ENCODE measurements at regions not wholly inside any gene's neighbourhood (a gene's known extent, or its start where the extent isn't known, plus 50 kb on each side); places are given as distances from the start of the nearest gene placed in this dataset.
"Not testable (repeated sequence)": the region's sequence is repeated elsewhere in the genome, so short reads cannot be mapped to it uniquely, and the experiment has no call there.

DNA sequence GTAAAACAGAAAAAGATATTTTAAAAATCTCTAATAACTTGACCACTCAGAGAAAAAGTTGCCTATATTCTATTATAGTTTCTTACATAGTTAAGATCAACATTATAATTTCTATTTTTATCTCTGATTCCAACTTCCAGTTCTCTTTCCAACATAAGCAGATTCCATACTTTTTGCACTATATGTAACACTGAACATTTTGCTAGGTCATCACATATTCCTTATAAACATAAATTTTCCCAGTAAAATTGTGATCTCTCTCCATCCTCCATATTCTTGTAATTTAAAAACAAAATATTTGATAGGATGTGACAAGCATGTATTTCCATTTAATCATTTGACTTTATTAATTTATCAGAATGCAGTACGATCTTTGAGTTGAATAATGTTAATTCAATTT, 170.4 kb upstream of the THSD7A start:
- no peak for DNase-seq (ENCODE audit: low read depth, low spot score)

DNA sequence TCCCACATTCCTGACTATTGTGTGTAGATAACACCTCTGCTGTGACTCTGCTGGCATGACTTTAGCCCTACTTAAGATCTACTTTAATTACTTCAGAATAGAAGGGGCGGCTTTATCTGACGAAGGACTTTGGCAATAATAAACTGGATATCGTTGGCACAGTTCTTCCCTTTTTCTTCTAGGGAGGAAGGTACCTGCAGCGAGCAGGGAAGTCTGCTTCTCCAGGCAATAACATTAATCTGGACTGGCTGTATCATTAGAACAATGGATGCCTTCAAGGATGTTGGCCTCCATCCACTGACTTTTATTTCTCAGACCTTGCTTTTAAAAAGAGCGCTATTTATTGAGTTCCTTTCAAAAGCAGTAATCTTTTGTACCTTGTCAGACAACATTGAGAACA, 172.6 kb upstream of the THSD7A start:
- no peak for DNase-seq (ENCODE audit: low read depth, low spot score)

DNA sequence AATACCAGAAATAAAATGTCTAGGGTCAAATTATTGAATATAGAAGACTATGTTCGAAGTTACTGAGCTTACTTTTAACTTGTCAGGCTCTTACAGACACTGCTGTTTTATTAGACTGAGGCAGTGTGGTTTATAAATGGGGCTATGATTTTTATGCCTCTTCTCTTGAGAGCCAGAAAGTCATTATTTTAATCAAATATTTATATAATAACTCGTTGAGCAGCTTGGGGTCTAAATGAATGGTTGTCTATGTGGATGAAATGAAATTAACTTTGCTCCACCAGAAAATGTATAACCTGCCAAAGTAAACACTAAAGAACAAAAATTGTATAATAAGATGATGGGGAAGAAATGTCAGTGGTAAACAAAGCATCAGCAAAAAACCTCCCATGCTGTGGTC, 175.6 kb upstream of the THSD7A start:
- no peak for DNase-seq (ENCODE audit: low read depth, low spot score)

DNA sequence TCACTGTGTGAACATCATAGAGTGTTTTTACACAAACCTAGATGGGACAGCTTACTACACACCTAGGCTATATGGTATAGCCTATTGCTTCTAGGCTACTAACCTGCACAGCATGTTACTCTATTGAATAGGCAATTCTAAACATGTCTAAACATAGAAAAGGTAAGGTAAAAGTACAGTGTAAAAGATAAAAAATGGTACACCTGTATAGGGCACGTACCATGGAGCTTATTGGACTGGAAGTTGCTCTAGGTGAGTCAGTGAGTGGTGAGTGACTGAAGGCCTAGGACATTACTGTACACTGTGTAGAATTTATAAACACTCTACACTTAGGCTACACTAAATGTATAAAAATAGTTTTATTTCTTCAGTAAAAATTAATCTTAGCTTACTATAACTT, 182.0 kb upstream of the THSD7A start:
- DNase-seq (ENCODE audit: low read depth, low spot score) = no peak

DNA sequence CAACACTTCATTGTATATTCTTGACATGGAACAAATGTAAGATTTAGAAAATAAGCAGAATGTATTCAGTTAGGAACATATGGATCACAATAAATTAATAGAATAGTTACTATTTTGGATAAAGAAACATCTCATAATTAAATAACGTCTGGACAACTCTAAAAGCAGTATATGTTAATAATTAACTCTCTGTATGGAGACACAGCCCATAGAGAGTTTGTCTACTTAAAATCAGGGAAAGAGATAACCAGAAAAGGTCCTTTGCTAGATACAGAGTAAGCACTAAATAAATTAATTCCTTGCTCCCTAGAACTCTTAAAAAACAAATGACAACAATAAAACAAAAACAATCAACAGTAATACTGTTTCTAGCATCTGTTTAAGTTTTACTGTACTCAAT, 184.4 kb upstream of the THSD7A start:
- no peak for DNase-seq (ENCODE audit: low read depth, low spot score)

DNA sequence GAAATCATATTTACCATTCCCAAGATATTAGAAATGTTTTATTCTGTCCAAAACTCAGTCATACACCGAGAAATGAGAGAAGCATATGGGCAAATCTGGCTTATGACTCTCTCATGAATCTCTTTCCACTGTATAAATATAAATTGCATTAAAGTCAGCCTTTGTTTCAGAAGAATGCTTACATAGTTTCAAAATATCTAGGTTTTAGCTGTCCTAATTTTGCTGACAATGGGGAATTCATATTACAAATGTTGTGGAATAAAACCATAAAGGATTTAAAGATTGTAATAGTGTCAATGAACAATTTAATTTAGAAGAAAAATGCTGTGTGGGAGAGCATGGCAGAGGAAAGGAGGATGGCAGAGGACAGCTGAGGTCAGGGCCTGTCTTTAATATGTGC, 185.0 kb upstream of the THSD7A start:
- DNase-seq (ENCODE audit: low read depth, low spot score) = no peak

DNA sequence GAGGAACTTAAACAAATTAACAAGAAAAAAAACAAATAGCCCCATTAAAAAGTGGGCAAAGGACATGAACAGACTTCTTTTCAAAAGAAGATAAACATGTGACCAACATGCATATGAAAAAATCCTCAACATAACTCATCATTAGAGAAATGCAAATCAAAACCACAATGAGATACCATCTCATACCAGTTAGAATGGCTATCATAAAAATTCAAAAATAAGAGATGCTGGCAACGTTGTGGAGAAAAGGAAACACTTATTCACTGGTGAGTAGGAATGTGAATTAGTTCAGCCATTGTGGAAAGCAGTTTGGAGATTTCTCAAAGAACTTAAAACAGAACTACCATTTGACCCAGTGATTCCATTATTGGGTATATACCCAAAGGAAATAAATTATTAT, 189.1 kb upstream of the TMEM106B start:
- DNase-seq (ENCODE audit: low read depth, low spot score) = not testable (repeated sequence)

DNA sequence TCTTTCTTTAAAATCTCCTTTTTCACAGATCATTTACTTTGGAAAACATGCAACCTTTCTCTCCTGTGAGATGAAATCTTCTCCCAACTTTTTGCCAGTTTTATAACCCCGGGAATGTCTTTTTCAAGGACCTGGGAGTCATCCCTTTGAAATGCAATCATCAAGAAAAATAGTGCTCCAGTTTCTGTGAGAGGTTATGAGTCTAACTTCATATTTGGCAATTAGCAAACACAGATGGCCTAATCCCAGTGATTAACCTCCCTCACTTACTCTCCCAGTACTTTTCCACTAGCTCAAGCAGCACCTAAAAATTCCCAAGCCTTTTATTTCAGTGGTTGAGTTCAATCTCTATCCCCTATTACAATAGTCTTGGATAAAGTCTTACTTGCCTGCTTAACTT, 185.8 kb upstream of the TMEM106B start:
- no peak for DNase-seq (ENCODE audit: low read depth, low spot score)

DNA sequence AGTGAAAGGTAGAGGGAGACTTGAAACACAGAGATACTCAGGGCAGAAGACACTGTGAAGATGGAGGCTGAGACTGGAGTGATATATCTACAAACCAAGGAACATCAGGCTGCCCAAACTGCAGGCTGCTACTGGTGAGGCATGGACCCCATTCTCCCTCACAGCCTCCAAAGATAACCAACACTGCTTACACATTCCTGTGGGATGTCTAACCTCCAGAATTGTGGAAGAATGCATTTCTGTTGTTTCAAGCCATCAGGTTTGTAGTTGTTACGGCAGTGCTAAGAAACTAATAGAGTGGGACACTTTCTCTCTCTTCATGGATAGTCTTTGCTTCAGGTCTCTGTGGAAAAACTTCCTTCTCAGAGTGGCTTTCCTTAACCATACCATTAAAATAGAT, 182.6 kb upstream of the TMEM106B start:
- no peak for DNase-seq (ENCODE audit: low read depth, low spot score)

DNA sequence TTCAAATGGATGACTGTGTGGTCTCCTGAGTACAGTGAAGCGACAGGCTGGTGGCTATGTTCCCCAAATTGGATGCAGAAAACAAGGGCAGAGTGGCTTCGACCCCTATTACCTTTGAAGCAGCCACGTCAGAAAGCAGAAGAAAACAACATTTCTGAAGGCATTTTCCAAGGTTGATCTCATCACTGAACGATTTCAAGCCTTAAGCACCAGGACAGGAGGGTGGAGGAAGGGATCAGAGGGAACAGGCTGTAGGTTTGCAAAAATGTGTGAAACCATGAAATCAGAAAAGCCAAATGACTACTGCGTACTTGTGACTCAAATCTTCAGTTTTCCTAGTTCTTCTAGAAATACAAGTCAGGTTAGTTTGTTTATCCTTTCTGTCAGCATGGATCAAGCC, 181.0 kb upstream of the TMEM106B start:
- DNase-seq (ENCODE audit: low read depth, low spot score) = no peak

DNA sequence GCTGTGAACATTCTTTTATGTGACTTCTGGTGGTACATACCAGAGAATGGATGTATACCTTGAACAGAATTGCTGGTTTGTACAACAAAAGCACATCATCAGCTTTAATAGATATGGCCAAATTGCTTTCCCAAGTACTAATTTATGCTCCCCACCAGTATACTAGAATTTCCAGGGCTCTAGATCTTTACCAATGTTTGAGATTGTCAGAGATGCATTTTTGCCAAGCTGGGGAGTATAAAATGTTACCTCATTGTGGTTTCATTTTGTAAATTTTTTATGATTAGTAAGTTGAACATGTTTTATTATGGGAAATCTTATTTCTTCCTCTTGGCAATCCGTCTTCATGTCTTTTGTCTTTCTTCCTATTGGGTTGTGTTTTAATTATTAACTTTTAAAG, 179.9 kb upstream of the TMEM106B start:
- DNase-seq (ENCODE audit: low read depth, low spot score) = no peak

DNA sequence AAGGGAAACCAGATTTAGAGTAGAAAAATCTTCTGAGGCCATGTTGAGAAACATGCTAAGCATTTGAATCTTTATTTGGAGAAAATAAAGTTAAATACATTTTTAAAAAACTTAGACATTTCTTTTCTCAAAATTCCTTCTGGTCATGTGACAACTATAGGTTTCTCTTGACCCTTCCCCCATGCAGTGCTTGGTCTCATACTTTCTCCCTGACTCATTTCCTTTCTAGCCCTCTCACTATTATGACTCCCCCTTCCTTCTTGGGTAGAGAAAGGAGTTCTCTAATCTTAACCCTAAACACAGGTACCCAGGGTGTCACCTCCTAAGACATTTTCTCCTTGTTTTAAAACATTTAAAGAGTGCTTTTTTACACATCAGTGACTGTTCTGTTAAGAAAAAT, 179.5 kb upstream of the TMEM106B start:
- DNase-seq (ENCODE audit: low read depth, low spot score) = peak; percentile 64

DNA sequence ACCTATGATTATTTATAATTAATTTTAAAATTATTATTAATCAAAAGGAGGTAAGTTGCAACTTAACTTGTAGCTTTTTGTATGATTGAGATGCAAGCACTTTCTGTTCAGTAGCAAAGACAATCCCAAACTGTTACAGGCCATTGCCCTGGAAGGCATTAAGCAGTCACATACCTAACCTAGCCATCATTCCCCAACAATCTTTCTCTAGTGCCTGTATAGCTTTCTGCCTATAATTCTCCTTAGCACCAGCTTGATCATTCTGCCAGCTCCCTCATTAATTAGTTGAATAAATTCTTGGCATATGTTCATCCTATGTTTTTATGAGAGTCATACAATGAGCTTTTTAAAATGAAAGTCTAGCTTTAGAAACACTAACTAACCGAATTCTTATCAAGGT, 178.9 kb upstream of the TMEM106B start:
- DNase-seq (ENCODE audit: low read depth, low spot score) = no peak

DNA sequence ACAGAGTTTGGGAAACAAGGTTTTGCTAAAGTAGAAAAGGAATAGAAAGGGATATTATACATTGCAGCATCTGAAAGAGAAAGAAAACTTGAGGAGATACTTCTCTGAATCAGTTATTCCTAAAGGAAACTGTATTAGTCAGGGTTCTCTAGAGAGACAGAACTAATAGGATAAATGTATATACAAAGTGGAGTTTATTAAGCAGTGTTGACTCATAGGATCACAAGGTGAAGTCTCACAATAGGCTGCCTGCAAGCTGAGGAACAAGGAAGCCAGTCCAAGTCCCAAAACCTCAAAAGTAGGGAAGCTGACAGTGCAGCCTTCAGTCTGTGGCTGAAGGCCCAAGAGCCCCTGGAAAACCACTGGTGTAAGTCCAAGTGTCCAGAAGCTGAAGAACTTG, 167.6 kb upstream of the TMEM106B start:
- DNase-seq (ENCODE audit: low read depth, low spot score) = not testable (repeated sequence)

DNA sequence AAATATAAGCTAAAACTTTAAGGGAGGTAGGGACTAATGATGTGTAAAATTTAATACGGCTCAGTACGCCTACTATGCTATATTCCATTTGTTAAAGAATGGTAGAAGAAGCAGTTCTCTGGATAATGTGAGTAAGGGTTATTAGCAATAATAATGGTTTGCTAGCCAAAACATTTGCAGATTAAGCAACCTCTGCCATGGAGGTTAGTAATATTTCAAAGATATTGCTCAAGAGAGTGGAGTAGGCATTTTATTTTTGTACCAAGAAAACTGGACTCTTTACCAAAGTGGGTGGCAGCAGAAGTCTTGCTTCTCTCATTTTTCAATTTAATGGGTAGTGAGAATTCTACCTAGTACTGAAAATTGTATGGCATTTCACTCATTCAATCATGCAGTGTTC, 158.9 kb upstream of the TMEM106B start:
- DNase-seq (ENCODE audit: low read depth, low spot score) = no peak

DNA sequence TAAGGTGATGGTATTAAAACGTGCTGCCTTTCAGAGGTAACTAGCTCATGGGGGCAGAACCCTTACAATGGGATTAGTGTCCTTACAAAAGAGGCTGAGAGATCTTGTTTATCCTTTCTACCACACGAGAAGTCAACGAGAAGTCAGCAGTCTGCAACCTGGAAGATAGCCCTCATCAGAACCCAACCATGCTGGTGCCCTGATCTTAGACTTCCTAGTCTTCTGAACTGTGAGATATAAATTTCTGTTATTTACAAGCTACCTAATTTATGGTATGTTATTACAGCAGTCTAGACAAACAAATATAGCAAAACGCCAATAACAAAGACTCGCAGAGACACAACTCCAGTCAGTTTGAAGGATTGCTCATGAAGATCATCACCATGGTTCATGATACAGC, 157.5 kb upstream of the TMEM106B start:
- DNase-seq (ENCODE audit: low read depth, low spot score) = no peak

DNA sequence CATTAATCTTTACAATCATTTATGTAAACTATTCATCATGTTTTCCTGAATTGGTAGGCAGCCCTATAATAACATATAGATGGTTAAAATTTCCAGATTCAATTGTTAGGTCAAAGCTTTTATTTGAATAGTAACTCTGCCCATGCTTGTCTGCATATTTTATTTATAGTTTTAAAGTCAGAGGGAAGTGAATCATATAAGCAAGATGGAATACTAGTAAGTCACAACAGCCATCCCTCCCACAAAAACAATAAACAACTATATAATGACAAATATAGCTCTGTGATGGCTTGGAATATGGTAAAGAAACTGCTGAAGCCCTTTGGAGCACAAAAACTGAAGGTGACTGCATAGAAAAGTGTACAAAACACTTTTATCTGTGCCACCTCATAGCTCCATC, 156.3 kb upstream of the TMEM106B start:
- DNase-seq (ENCODE audit: low read depth, low spot score) = no peak

DNA sequence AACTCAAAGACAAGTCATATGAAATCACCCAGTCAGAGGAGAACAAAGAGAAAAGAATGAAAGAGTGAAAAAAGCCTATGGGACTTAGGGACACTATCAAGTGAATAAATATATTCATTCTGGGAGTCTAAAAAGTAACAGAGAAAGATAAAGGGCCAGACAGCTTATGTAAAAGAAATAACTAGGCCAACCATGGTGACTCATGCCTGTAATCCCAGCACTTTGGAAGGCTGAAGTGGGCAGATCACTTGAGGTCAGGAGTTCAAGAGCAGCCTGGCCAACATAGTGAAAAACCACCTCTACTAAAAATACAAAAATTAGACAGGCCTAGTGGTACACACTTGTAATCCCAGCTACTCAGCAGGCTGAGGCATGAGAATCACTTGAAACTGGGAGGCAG, 154.7 kb upstream of the TMEM106B start:
- no peak for DNase-seq (ENCODE audit: low read depth, low spot score)

DNA sequence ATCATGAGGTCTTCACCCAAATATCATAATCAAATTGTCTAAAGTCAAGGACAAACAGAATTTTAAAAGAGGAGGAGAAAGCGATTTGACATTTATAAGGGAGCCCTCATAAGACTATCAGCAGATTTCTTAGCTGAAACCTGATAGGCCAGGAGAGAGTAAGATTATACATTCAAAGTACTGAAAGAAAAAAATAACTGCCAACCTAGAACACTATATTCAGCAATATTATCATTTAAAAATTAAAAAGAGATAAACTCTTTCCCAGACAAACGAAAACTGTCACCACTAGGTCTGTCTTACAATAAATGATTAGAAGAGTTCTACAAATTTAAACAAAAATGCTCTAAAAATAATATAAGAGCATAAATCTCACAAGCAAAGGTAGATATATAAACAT, 154.1 kb upstream of the TMEM106B start:
- no peak for DNase-seq (ENCODE audit: low read depth, low spot score)

DNA sequence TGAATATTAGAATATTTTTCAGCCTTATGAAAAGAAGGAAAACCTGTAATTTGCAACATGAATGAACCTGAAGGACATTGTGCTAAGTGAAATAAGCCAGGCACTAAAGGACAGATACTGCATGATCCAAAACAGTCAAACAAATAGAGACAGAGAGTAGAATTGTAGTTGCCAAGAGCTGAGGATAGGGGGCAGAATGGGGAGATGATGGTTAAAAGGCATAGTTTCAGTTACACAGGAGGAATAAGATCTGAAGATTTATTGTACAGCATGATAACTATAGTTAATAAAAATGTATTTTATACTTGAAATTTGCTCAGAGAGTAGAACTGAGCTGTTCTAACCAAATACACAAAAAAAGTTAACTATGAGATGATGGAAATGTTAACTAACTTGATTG, 149.0 kb upstream of the TMEM106B start:
- DNase-seq (ENCODE audit: low read depth, low spot score) = no peak

DNA sequence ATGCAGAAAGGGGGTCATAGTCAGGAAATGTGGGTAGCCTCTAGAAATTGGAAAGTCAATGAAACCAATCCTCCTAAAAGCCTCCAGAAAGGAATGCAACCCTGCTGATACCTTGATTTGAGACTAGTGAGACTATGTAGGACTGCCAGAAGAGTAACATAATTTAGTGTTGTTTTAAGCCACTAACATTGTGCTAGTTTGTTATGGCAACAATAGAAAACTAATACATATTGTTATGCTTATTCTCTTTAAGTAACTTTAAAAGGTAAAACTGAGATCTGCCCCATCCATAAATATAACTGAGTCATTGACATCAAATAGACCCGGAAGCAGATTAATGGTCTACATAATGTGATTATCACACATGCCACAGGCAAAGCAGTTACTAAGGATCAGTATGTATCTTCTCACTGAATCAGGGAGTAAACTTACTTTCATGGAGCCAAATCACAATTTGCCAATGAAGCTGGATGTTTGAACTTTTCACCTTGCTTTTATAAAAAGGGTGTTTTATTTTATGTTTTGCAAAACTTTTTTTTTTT, 146.4 kb upstream of the TMEM106B start:
- no peak for DNase-seq (ENCODE audit: low read depth, low spot score)

DNA sequence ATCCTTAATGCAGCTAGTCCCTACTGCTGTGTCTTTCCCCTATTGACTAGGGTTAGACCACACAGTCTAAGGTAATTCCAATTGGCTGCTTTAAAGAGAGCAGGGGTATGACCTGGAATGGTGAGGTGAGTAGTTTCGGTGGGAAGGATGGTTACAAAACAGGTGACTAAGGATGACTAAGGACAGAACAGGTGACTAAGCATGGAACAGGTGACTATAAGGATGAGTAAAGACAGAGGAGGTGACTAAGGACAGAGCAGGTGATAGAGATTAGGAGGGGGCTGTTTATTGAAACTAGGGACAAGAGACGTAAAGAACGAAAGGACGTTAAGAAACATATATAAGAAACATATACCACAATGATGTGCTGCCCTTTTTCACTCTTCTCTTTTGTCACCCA, 145.1 kb upstream of the TMEM106B start:
- no peak for DNase-seq (ENCODE audit: low read depth, low spot score)

DNA sequence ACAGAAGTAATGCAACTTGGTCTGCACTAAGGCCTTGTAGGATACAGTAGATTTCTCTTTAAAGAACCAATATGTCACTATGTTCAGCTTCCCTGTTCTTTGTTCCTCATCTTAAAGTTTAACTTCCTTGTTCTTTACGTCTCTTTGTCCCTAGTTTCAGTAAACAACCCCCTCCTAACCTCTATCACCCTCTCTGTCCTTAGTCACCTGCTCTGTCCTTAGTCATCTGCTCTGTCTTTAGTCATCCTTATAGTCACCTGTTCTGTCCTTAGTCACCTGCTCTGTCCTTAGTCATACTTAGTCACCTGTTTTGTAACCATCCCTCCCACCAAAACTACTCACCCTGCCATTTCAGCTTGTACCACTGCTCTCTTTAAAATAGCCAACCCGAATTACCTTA, 144.6 kb upstream of the TMEM106B start:
- DNase-seq (ENCODE audit: low read depth, low spot score) = no peak

DNA sequence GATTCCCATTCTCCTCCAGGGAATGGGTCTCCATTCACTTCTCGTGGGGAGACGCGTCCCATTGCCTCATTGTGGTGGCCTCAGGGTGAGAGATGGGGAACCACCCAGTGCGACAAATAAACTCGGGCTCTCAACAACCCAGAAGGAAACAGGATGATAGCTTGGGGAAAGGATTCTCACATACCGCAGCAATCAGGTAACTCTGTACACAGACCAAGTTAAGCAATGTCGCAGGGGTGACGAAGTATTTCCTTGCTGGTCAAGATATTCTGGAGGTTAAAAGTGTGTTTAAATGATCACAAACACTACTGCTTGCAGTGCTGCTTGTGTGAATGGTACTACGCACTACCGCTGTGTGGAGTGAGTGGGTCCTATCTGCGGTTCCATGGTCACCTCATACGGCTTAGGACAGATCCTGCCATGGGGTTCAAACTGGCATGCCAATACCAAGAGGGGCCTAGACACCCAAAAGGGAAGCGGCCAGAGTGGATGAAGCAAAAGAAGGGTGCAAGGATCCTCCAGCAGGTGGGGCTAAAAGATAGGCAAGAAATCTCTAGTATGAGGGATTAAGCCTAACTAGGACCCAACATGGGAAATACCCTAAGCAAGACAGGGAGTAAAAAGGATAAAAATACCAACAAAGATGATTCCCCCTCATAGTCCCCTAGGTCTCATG, 143.8 kb upstream of the TMEM106B start:
- DNase-seq (ENCODE audit: low read depth, low spot score) = peak; percentile 28

Data from iPS DF 19.7 (cell line).